SU-DHL-6 (cell line): ENCODE measurements at regions not wholly inside any gene's neighbourhood (a gene's known extent, or its start where the extent isn't known, plus 50 kb on each side); places are given as distances from the start of the nearest gene placed in this dataset.

Experiments
- H2AFZ ChIP-seq: fragments of 200-600 bp; sonication (generic); 2 replicates; pipeline ENCODE4 v1.6.1; 2014; ENCODE audit warnings: low read depth, mild to moderate bottlenecking, moderate library complexity, mixed read lengths, antibody characterized with exemption, low read length; ENCODE audit not compliant: severe bottlenecking
- H3F3A ChIP-seq: fragments of 200-600 bp; shearing (Covaris generic); 2 replicates; pipeline ENCODE4 v1.6.0; 2016; ENCODE audit warnings: antibody characterized with exemption, mild to moderate bottlenecking; ENCODE audit not compliant: insufficient read depth
- H3K27ac ChIP-seq: fragments of 200-600 bp; sonication (generic); 2 replicates; pipeline ENCODE4 v1.5.1; 2016; ENCODE audit warnings: low read depth, mild to moderate bottlenecking, low read length, moderate library complexity, mixed read lengths
- H3K27me3 ChIP-seq: fragments of 200-600 bp; sonication (generic), shearing (Covaris generic); 2 replicates; pipeline ENCODE4 v1.6.0; 2014; ENCODE audit warnings: mild to moderate bottlenecking, low read length
- H3K36me3 ChIP-seq: fragments of 200-600 bp; sonication (generic); 2 replicates; pipeline ENCODE4 v1.6.1; 2014; ENCODE audit warnings: mild to moderate bottlenecking, low read length, mixed read lengths
- H3K4me2 ChIP-seq: fragments of 300-600, 200-600 bp; shearing (Covaris generic), sonication (generic); 2 replicates; pipeline ENCODE4 v1.6.0; 2014; ENCODE audit warnings: low read length, low read depth, mild to moderate bottlenecking; ENCODE audit not compliant: poor library complexity, severe bottlenecking
- H3K4me3 ChIP-seq: fragments of 200-600 bp; sonication (generic); 2 replicates; pipeline ENCODE4 v1.5.1; 2014; ENCODE audit warnings: antibody characterized with exemption, low read length, mild to moderate bottlenecking, mixed read lengths; ENCODE audit not compliant: insufficient read depth, poor library complexity, severe bottlenecking
- H3K79me2 ChIP-seq: fragments of 200-600 bp; sonication (generic); 2 replicates; pipeline ENCODE4 v1.6.1; 2014; ENCODE audit warnings: mild to moderate bottlenecking, low read length, moderate library complexity; ENCODE audit not compliant: insufficient read depth
- H3K9ac ChIP-seq: fragments of 200-600 bp; sonication (generic); 2 replicates; pipeline ENCODE4 v1.7.0; 2014; ENCODE audit warnings: mild to moderate bottlenecking, low read length
- H3K9me2 ChIP-seq: fragments of 200-600 bp; sonication (generic); replicated peaks from 2 replicates; pipeline ENCODE4 v1.6.1; 2014; ENCODE audit warnings: low read length; ENCODE audit not compliant: insufficient read depth
- H3K9me3 ChIP-seq: fragments of 200-600 bp; sonication (generic); 2 replicates; pipeline ENCODE4 v1.6.1; 2014; ENCODE audit warnings: low read length, mixed read lengths; ENCODE audit not compliant: insufficient read depth
- H4K20me1 ChIP-seq: fragments of 200-600 bp; sonication (generic); 2 replicates; pipeline ENCODE4 v1.6.1; 2014; ENCODE audit warnings: low read depth, mild to moderate bottlenecking, antibody characterized with exemption, low read length, moderate library complexity, mixed read lengths
- EZH2phosphoT487 ChIP-seq: fragments of 200-600 bp; sonication (generic), shearing (Covaris generic); conservative IDR thresholded peaks from 2 replicates; pipeline ENCODE4 v1.6.1; 2018; ENCODE audit warnings: mild to moderate bottlenecking, antibody characterized with exemption, low read length, moderate library complexity, mixed read lengths
- TF ChIP-seq, protein P1 (sequence below): fragments of 200-600 bp; sonication (generic); IDR thresholded peaks from one replicate; pipeline ENCODE4 v1.5.1; 2017; ENCODE audit warnings: antibody characterized with exemption, mild to moderate bottlenecking, low read length, moderate library complexity; ENCODE audit not compliant: insufficient read depth, poor library complexity, severe bottlenecking

DNA sequence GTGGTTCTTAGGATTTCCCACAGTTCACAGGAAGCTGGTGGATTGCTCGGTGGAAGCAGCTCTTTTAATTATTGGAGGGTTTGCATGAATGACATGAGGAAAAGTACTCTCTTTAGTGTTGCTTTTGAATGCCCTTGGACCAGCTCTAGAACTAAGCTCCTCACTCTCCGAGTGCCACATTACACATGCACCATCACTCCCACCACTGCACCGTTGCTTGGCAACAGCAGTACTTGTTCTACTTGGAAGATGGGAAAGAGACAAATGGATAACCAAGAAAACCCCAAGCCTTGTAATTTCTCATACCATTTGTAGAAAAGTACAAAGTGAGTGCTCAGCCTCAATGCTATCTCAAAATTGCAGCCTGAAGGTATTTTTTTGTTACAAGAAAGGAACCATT lies 620.2 kb upstream of the BOD1L1 start:
- TF ChIP-seq, protein P1, sequence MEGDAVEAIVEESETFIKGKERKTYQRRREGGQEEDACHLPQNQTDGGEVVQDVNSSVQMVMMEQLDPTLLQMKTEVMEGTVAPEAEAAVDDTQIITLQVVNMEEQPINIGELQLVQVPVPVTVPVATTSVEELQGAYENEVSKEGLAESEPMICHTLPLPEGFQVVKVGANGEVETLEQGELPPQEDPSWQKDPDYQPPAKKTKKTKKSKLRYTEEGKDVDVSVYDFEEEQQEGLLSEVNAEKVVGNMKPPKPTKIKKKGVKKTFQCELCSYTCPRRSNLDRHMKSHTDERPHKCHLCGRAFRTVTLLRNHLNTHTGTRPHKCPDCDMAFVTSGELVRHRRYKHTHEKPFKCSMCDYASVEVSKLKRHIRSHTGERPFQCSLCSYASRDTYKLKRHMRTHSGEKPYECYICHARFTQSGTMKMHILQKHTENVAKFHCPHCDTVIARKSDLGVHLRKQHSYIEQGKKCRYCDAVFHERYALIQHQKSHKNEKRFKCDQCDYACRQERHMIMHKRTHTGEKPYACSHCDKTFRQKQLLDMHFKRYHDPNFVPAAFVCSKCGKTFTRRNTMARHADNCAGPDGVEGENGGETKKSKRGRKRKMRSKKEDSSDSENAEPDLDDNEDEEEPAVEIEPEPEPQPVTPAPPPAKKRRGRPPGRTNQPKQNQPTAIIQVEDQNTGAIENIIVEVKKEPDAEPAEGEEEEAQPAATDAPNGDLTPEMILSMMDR, result no peak
- no peak for TF ChIP-seq EZH2phosphoT487
- no peaks in the 10 kb centered on the region for H3K79me2 ChIP-seq
- H4K20me1 ChIP-seq, result no peaks in the 10 kb centered on the region
- no peaks in the 10 kb centered on the region for H3K9me3 ChIP-seq
- no peak overlapping the region for H2AFZ ChIP-seq
- H3K9ac ChIP-seq, result no peak overlapping the region
- no peaks in the 10 kb centered on the region for H3K27me3 ChIP-seq
- no peaks in the 10 kb centered on the region for H3F3A ChIP-seq
- H3K27ac ChIP-seq, result no peak overlapping the region
- H3K9me2 ChIP-seq, result no peaks in the 10 kb centered on the region
- no peak overlapping the region for H3K4me2 ChIP-seq
- no peak overlapping the region for H3K4me3 ChIP-seq
- no peaks in the 10 kb centered on the region for H3K36me3 ChIP-seq

DNA sequence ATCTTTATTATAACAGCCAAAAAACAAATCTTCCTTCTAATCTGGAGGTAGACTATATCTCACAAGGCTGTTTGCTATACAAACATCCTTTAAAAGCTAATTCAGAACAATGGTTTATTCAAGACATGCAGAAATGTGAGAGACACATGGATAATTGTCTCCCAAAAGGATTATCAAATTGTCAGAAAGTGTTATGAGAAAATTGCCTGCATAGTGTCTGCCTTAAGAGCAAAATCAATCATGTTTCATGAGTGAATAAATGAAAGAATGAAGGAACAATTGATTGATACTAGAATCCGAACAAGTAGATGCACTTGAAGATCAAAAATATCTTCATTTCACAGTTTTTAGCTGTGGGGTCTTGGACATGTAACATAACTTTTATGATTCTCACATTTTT lies 621.7 kb upstream of the BOD1L1 start:
- Histone ChIP-seq H3K9me2 (no peaks in the 10 kb centered on the region), H3K79me2 (no peaks in the 10 kb centered on the region), H3F3A (no peaks in the 10 kb centered on the region), H3K27me3 (no peaks in the 10 kb centered on the region), H3K27ac (no peak overlapping the region), H3K9ac (no peak overlapping the region), H3K4me2 (no peak overlapping the region), H3K4me3 (no peak overlapping the region), H3K36me3 (no peaks in the 10 kb centered on the region), H2AFZ (no peak overlapping the region), H3K9me3 (no peaks in the 10 kb centered on the region), H4K20me1 (no peaks in the 10 kb centered on the region)
- no peak for TF ChIP-seq EZH2phosphoT487
- TF ChIP-seq, protein P1, result no peak

DNA sequence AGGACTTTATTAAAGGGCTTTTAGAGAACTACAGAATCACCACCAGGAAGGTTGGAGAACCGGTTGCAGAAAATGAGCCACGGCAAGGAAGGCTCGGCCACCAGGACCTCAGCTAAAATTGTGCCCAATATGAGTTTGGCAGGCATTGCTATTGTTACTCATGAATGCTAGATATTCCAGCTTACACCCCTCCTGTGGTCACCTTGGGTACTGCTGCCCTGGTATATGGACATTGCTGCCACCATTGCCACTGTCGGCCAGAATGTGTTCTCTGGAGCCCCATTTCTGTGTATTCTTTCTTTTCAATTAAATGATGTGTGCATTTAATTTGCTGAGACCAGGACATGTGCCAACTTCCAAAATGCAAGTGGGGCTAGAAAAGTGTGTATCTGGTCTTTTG lies 626.7 kb upstream of the BOD1L1 start:
- no peaks in the 10 kb centered on the region for H3K9me3 ChIP-seq
- no peaks in the 10 kb centered on the region for H3K27me3 ChIP-seq
- no peak overlapping the region for H2AFZ ChIP-seq
- no peaks in the 10 kb centered on the region for H3K36me3 ChIP-seq
- no peaks in the 10 kb centered on the region for H4K20me1 ChIP-seq
- no peaks in the 10 kb centered on the region for H3F3A ChIP-seq
- no peak overlapping the region for H3K27ac ChIP-seq
- H3K9me2 ChIP-seq, result no peaks in the 10 kb centered on the region; the same call in 1 of the 2 replicates
- no peak overlapping the region for H3K4me2 ChIP-seq
- TF ChIP-seq EZH2phosphoT487, result no peak
- TF ChIP-seq, protein P1, result no peak
- H3K9ac ChIP-seq, result no peak overlapping the region
- no peak overlapping the region for H3K4me3 ChIP-seq
- H3K79me2 ChIP-seq, result no peaks in the 10 kb centered on the region

GRCh38 chr4:14254926-14255325 lies 627.4 kb upstream of the BOD1L1 start:
- Histone ChIP-seq H3K27ac (no peak overlapping the region), H3K9me3 (no peaks in the 10 kb centered on the region)

More at GRCh38 chr4:14254926-14255325, 627.4 kb upstream of the BOD1L1 start:
- no peaks in the 10 kb centered on the region for H3K36me3 ChIP-seq
- no peaks in the 10 kb centered on the region for H4K20me1 ChIP-seq
- no peaks in the 10 kb centered on the region for H3K27me3 ChIP-seq
- H3K4me2 ChIP-seq, result no peak overlapping the region
- H3K9ac ChIP-seq, result no peak overlapping the region
- H3K79me2 ChIP-seq, result no peaks in the 10 kb centered on the region
- H2AFZ ChIP-seq, result no peak overlapping the region
- H3K9me2 ChIP-seq, result no peaks in the 10 kb centered on the region; the same call in 1 of the 2 replicates
- H3F3A ChIP-seq, result no peaks in the 10 kb centered on the region
- no peak for TF ChIP-seq EZH2phosphoT487
- TF ChIP-seq, protein P1, result no peak
- no peak overlapping the region for H3K4me3 ChIP-seq
